SH-SY5Y (cell line): ENCODE measurements at regions not wholly inside any gene's neighbourhood (a gene's known extent, or its start where the extent isn't known, plus 50 kb on each side); places are given as distances from the start of the nearest gene placed in this dataset.

ENCODE experiments used
- GATA2 ChIP-seq: IDR thresholded peaks from 2 replicates; pipeline ENCODE4 v1.6.1; 2011; ENCODE audit warnings: mild to moderate bottlenecking, low read depth, low read length
- GATA3 ChIP-seq: IDR thresholded peaks from 2 replicates; pipeline ENCODE4 v1.6.1; 2011; ENCODE audit warnings: low read depth, mild to moderate bottlenecking, low read length, moderate library complexity

DNA sequence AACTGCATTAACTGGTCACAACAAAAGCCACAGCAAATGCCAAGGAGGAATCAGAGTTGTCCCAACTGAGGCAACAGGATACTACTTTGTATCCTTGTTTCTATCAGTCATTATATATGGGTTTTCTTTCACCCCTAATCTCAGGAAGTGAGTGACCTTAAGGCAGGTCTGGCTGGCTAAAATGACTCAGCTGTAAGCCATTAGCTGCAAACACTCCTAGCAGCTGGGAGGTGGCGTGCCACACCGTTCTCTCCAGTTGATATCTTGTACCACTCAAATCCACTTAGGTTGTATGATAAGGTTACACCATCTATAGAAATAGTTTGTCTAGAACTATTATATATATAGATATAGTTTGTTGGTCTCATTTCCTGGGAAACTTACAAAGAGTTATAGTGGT is 171.1 kb upstream of the MC4R start:
- no peak for TF ChIP-seq GATA2
- no peak for TF ChIP-seq GATA3
